ENCODE measurements at regions not wholly inside any gene's neighbourhood (a gene's known extent, or its start where the extent isn't known, plus 50 kb on each side); places are given as distances from the start of the nearest gene placed in this dataset.

- no peaks in the 10 kb centered on the region for H4K20me1 ChIP-seq (ENCODE audit: insufficient read depth, poor library complexity, severe bottlenecking)
- H3K4me1 ChIP-seq (ENCODE audit: insufficient read depth): no peaks in the 10 kb centered on the region
- H3K36me3 ChIP-seq (replicated peaks; ENCODE audit: insufficient read depth, low read depth): no peaks in the 10 kb centered on the region
- no peaks in the 10 kb centered on the region for H3K27me3 ChIP-seq
- no peak overlapping the region for H2AFZ ChIP-seq
- H3K4me3 ChIP-seq: no peak overlapping the region
- TF ChIP-seq EZH2 (IDR thresholded peaks at IDR 0.05; ENCODE audit: borderline replicate concordance) (no peak), EZH2phosphoT487 (IDR thresholded peaks at IDR 0.05; ENCODE audit: low read depth, severe bottlenecking, unreplicated experiment) (no peak)
- TF ChIP-seq, protein P1, sequence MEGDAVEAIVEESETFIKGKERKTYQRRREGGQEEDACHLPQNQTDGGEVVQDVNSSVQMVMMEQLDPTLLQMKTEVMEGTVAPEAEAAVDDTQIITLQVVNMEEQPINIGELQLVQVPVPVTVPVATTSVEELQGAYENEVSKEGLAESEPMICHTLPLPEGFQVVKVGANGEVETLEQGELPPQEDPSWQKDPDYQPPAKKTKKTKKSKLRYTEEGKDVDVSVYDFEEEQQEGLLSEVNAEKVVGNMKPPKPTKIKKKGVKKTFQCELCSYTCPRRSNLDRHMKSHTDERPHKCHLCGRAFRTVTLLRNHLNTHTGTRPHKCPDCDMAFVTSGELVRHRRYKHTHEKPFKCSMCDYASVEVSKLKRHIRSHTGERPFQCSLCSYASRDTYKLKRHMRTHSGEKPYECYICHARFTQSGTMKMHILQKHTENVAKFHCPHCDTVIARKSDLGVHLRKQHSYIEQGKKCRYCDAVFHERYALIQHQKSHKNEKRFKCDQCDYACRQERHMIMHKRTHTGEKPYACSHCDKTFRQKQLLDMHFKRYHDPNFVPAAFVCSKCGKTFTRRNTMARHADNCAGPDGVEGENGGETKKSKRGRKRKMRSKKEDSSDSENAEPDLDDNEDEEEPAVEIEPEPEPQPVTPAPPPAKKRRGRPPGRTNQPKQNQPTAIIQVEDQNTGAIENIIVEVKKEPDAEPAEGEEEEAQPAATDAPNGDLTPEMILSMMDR (IDR thresholded peaks at IDR 0.05; ENCODE audit: poor library complexity): no peak
- H3K4me2 ChIP-seq: no peak overlapping the region
- no peaks in the 10 kb centered on the region for H3K9me3 ChIP-seq (ENCODE audit: low read depth)
- WGBS (ENCODE audit: low lambda C conversion rate, missing lambda C conversion rate): 78% methylated on average over 2 of the region's 2 CpGs
- DNase-seq (ENCODE audit: low spot score): no peak
- H3K27ac ChIP-seq: no peak overlapping the region
- no peaks in the 10 kb centered on the region for H3K79me2 ChIP-seq
- no peaks in the 10 kb centered on the region for H3K9me2 ChIP-seq (replicated peaks; ENCODE audit: insufficient read depth)
These were observed 84.1 kb upstream of the MAGEA4 start for GRCh38 chrX:151828439-151829080.

GRCh38 chrX:151830911-151831310, 81.8 kb upstream of the MAGEA4 start:
- Histone ChIP-seq H3K9me2 (replicated peaks; ENCODE audit: insufficient read depth) (no peaks in the 10 kb centered on the region), H3K79me2 (no peaks in the 10 kb centered on the region), H4K20me1 (ENCODE audit: insufficient read depth, poor library complexity, severe bottlenecking) (no peaks in the 10 kb centered on the region), H3K9me3 (ENCODE audit: low read depth) (no peaks in the 10 kb centered on the region), H3K4me2 (no peak overlapping the region), H3K36me3 (replicated peaks; ENCODE audit: insufficient read depth, low read depth) (no peaks in the 10 kb centered on the region), H3K4me1 (ENCODE audit: insufficient read depth) (no peaks in the 10 kb centered on the region), H3K4me3 (no peak overlapping the region), H2AFZ (no peak overlapping the region), H3K27ac (no peak overlapping the region), H3K27me3 (no peaks in the 10 kb centered on the region)
- no peak for DNase-seq (ENCODE audit: low spot score)
- TF ChIP-seq EZH2 (IDR thresholded peaks at IDR 0.05; ENCODE audit: borderline replicate concordance): no peak
- TF ChIP-seq, protein P1 (IDR thresholded peaks at IDR 0.05; ENCODE audit: poor library complexity): no peak
- TF ChIP-seq EZH2phosphoT487 (IDR thresholded peaks at IDR 0.05; ENCODE audit: low read depth, severe bottlenecking, unreplicated experiment): no peak
- WGBS (ENCODE audit: low lambda C conversion rate, missing lambda C conversion rate): 38% methylated on average over 4 of the region's 4 CpGs

GRCh38 chrX:151852294-151852693, 60.4 kb upstream of the MAGEA4 start:
- no peak overlapping the region for H3K4me3 ChIP-seq
- H3K27me3 ChIP-seq: no peaks in the 10 kb centered on the region
- no peaks in the 10 kb centered on the region for H3K4me1 ChIP-seq (ENCODE audit: insufficient read depth)
- H3K27ac ChIP-seq: no peak overlapping the region
- no peak for DNase-seq (ENCODE audit: low spot score)
- 85% methylated on average over 3 of the region's 3 CpGs for WGBS (ENCODE audit: low lambda C conversion rate, missing lambda C conversion rate)
- no peaks in the 10 kb centered on the region for H3K9me2 ChIP-seq (replicated peaks; ENCODE audit: insufficient read depth)
- peaks cover 4% of the 10 kb centered on the region for H3K9me3 ChIP-seq (ENCODE audit: low read depth)
- TF ChIP-seq, protein P1 (IDR thresholded peaks at IDR 0.05; ENCODE audit: poor library complexity): no peak
- no peak for TF ChIP-seq EZH2phosphoT487 (IDR thresholded peaks at IDR 0.05; ENCODE audit: low read depth, severe bottlenecking, unreplicated experiment)
- no peak for TF ChIP-seq EZH2 (IDR thresholded peaks at IDR 0.05; ENCODE audit: borderline replicate concordance)
- no peak overlapping the region for H2AFZ ChIP-seq
- H4K20me1 ChIP-seq (ENCODE audit: insufficient read depth, poor library complexity, severe bottlenecking): no peaks in the 10 kb centered on the region
- H3K4me2 ChIP-seq: no peak overlapping the region
- no peaks in the 10 kb centered on the region for H3K79me2 ChIP-seq
- H3K36me3 ChIP-seq (replicated peaks; ENCODE audit: insufficient read depth, low read depth): no peaks in the 10 kb centered on the region

Data from hepatocyte (in vitro differentiated cells).